NCI-H510A treated with DMSO at 0.1 percent for 48 hours (cell line): ENCODE measurements at regions not wholly inside any gene's neighbourhood (a gene's known extent, or its start where the extent isn't known, plus 50 kb on each side); places are given as distances from the start of the nearest gene placed in this dataset.
A peak's percentile ranks its signal among the peaks of the same experiment; 100 is the strongest.
"Not testable (repeated sequence)": the region's sequence is repeated elsewhere in the genome, so short reads cannot be mapped to it uniquely, and the experiment has no call there.

Experiments used
- DNase-seq: peaks from one replicate; lab custom pipeline; 2025; lab: John Stamatoyannopoulos, UW

- no peak for DNase-seq
Observed at GRCh38 chr2:21854938-21855337, 731.2 kb downstream of the TDRD15 start.

- no peak for DNase-seq
Observed at GRCh38 chr2:21856708-21857107, 732.9 kb downstream of the TDRD15 start.

GRCh38 chr2:21860907-21861306 lies 737.1 kb downstream of the TDRD15 start:
- DNase-seq, result peak; percentile 17

DNA sequence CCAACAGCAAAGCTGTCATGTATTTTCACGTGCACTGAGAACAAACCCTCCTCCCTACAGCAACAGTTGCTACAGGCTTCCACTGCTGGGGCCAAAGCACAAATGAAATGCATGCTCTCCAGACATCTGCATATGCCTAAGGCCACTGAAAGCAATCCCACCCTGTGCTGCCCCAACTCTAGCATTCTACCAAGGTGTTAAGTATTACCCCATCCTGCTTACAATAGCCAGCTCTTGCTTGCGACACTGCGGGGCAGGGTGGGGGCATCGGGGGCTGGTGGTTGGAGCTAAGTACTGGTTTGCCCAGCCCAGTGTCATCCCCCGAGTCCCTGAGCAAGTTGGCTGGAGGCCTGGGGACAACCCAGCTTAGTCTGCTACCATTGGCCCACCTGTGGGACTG lies 742.5 kb downstream of the TDRD15 start:
- no peak for DNase-seq

DNA sequence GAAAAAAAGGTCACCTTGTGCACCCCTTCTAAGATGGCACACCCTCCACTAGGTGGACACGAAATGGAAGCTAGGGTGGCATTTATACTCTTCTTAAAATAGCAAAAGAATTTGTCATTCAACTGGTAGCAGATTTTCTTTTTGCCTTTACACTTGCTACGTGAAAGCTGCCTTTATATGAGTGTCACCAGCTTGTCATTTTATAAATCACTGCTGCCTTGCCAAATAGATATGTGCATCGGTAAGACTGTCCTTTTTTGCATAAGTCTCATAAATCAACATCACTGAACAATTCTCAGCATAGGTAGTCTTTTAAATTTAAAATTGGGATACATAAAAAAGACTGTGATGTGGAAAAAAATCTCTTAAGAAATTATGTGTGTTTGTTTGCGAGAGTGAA lies 764.1 kb downstream of the TDRD15 start:
- no peak for DNase-seq

DNA sequence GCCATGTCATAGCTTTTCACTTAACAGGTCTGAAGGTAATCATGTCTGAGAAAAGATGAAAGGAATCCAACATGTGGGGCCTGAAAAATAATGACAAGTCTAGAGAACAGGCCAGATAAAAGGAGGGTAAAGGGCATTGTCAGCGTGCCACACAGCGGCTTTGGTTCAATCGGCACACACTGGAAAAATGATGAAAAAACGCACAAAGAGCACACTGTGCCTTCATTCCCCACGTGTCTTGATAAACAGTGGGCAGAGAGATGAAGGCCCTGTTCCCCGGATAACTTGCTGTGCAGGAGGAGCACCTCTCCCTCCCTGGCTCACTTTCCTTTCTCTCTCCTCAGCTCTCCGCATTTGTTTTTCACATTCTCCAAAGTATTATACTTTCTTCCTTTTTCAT lies 766.3 kb downstream of the TDRD15 start:
- no peak for DNase-seq

GRCh38 chr2:21890716-21891115 lies 766.9 kb downstream of the TDRD15 start:
- no peak for DNase-seq

- DNase-seq, result no peak
Observed at GRCh38 chr2:21891191-21891590, 767.4 kb downstream of the TDRD15 start.

- DNase-seq, result no peak
Observed at GRCh38 chr2:21892140-21892539, 768.4 kb downstream of the TDRD15 start.

- no peak for DNase-seq
Observed at GRCh38 chr2:21895200-21895599, 771.4 kb downstream of the TDRD15 start.

- not testable (repeated sequence) for DNase-seq
Observed at GRCh38 chr2:21908712-21909380, 785.1 kb downstream of the TDRD15 start.

- DNase-seq, result no peak
Observed at GRCh38 chr2:21910832-21911507, 787.2 kb downstream of the TDRD15 start.

GRCh38 chr2:21912405-21912804 lies 788.6 kb downstream of the TDRD15 start:
- DNase-seq, result no peak

DNA sequence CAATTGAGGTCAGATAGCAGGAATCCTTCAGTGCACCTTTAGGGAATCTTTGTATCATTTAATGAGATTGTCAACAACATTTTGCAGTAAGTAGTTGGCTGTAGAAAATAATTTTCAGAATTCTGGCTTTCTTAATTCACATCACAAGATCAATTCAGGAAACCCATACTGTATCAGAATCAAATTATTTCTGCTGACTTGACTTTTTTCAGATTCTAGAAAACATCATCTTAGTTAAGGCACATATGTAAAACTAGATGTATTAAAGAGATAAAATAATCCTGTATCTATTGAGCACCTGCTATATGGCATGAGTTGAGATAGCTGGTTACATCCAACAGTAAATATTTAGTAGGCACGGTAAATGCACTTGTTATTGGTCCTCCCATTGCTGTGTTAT lies 791.4 kb downstream of the TDRD15 start:
- DNase-seq, result no peak

DNA sequence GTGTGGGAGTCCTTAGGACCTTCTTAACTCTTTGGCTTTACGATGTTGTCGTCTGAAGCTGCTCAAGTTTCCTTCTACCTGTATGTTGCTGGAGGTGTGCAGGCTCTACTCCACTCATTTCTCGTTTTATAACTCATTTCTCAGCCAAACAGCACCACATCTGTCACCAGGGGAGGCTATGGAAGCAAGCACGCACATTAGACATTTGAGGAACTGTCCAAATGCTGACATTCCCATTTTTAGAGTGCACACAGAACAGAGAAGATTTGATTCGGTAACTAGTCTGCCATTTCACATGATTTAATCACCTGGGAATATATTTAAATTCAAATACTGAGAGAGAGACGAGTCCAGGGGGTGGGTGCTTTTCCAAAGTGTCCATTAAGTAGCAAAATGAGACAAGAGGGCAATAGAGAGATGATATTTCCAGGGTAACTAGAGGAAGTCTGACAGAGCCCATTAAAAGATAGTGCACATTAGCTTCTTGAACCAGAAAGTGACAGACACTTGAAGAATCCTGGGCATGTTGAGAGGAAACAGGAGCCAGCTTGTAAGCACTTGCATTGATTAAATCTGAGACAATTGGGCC lies 793.3 kb downstream of the TDRD15 start:
- DNase-seq, result no peak

DNA sequence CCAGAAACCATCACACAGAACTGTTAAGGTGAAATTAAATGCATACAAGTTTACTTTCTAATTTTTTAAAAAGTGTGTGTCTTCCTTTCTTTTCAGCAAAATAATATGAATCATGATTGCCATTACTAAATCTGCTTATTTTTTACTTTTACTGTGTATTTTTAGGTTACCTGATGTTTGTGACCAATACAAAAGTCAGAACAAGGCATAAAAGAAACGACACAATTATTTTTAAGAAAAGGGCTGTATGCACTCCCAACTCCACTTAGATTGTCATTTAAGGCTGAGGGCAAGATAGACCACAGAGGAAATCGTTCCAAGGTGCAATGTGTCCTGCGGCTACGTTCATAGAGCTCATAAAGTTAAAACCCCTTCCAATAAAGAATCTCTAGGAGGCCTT lies 797.0 kb downstream of the TDRD15 start:
- no peak for DNase-seq

DNA sequence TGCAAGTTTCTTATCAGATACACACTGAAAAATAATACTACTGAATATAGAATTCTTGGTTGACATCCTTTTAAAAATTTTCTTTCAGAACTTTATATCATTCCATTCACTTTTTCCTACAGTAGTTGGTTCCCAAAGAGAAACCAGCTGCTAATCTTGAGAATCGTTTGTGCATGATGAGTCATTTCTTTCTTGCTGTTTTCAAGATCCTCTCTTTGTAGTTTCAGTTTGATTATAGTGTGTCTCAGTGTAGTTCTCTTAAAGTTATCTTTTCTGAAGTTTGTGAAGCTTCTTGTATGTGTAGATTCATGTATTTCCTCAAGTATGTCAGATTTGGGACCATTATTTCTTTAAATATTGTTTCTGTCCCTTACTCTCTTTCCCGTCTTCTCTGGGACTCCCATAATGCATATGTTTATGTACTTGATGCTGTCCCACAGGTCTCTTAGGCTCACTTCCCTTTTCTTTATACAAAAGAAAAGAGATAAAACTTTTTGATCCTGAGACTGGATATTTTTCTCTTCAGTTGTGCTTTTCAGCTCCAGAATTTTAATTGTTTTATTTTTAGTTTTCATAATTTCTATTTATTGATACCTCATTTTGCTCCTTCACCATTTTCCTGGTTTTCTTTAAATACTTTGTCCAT lies 801.0 kb downstream of the TDRD15 start:
- no peak for DNase-seq

- DNase-seq, result no peak
Observed at GRCh38 chr2:21928292-21928691, 804.5 kb downstream of the TDRD15 start.

DNA sequence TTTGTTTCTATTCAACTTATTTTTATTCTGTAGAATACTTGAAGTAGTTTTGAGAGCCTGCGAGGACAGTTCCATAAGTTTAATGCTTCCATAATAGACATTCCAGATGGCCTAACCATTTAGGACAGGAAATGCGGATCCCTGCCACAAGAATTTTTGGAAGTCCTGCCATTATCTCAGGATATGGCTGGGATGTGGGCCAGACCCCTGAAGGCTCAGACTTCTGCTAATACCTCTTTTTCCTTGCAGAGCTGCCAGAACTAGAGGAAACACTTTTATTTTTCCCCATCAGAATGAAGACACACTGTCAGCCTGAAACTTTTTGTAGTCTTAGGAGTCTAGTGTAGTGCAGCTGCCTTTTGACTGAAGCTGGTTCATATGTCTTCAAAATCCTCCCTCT lies 806.5 kb downstream of the TDRD15 start:
- DNase-seq, result no peak

- no peak for DNase-seq
Observed at GRCh38 chr2:21939967-21940366, 816.2 kb downstream of the TDRD15 start.

DNA sequence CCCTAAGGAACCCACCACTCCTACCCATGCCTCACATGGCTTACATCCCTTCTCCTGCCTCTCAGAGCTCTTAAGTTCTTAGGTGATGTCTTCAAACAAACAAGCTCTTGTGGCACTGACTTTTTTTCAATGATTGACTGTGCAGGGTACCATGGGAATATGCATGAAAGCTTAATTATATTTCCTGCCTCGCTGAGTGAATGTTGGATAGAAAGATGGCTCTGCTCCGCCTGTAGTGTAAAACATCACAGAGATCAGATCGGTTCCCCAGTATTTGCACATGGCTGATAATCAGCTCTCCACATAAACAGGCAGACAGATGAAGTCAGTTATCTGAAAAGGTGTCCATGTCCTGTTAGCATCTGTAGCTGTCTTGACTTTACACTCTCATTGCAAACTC lies 820.8 kb downstream of the TDRD15 start:
- no peak for DNase-seq

GRCh38 chr2:21945658-21946057 lies 821.9 kb downstream of the TDRD15 start:
- DNase-seq, result no peak

GRCh38 chr2:21947046-21947445 lies 823.3 kb downstream of the TDRD15 start:
- no peak for DNase-seq
